Right kidney (tissue), 1 donor: ENCODE measurements at regions not wholly inside any gene's neighbourhood (a gene's known extent, or its start where the extent isn't known, plus 50 kb on each side); places are given as distances from the start of the nearest gene placed in this dataset.
"Not testable (repeated sequence)": the region's sequence is repeated elsewhere in the genome, so short reads cannot be mapped to it uniquely, and the experiment has no call there.

Source experiments
- DNase-seq: peaks from one replicate; pipeline ENCODE4 v3.0.0-alpha.2; 2016

- not testable (repeated sequence) for DNase-seq
Measured at GRCh38 chr2:91521944-91522343, 2830.5 kb downstream of the RPIA start.

- DNase-seq, result not testable (repeated sequence)
Measured at GRCh38 chr2:91522877-91523276, 2831.4 kb downstream of the RPIA start.

- DNase-seq, result not testable (repeated sequence)
Measured at GRCh38 chr2:91523751-91524150, 2832.3 kb downstream of the RPIA start.

GRCh38 chr2:91525587-91525986 is 2834.1 kb downstream of the RPIA start:
- DNase-seq, result not testable (repeated sequence)

- not testable (repeated sequence) for DNase-seq
Measured at GRCh38 chr2:91526083-91526482, 2834.6 kb downstream of the RPIA start.

GRCh38 chr2:91527056-91527455 is 2835.6 kb downstream of the RPIA start:
- DNase-seq, result not testable (repeated sequence)

- DNase-seq, result not testable (repeated sequence)
Measured at GRCh38 chr2:91527491-91528031, 2836.1 kb downstream of the RPIA start.

GRCh38 chr2:91528361-91528760 is 2836.9 kb downstream of the RPIA start:
- DNase-seq, result not testable (repeated sequence)

GRCh38 chr2:91536109-91536508 is 2844.6 kb downstream of the RPIA start:
- DNase-seq, result not testable (repeated sequence)

- DNase-seq, result not testable (repeated sequence)
Measured at GRCh38 chr2:91536549-91537263, 2845.2 kb downstream of the RPIA start.

GRCh38 chr2:91549316-91549715 is 2857.8 kb downstream of the RPIA start:
- DNase-seq, result not testable (repeated sequence)

GRCh38 chr2:91558234-91558633 is 2866.8 kb downstream of the RPIA start:
- not testable (repeated sequence) for DNase-seq

GRCh38 chr2:91559269-91559668 is 2867.8 kb downstream of the RPIA start:
- not testable (repeated sequence) for DNase-seq

- not testable (repeated sequence) for DNase-seq
Measured at GRCh38 chr2:91559886-91560614, 2868.6 kb downstream of the RPIA start.

- not testable (repeated sequence) for DNase-seq
Measured at GRCh38 chr2:91562184-91562583, 2870.7 kb downstream of the RPIA start.

GRCh38 chr2:91564700-91565099 is 2873.2 kb downstream of the RPIA start:
- DNase-seq, result not testable (repeated sequence)

- not testable (repeated sequence) for DNase-seq
Measured at GRCh38 chr2:91565689-91566430, 2874.4 kb downstream of the RPIA start.

- DNase-seq, result not testable (repeated sequence)
Measured at GRCh38 chr2:91566611-91567010, 2875.1 kb downstream of the RPIA start.

- not testable (repeated sequence) for DNase-seq
Measured at GRCh38 chr2:91567546-91568335, 2876.3 kb downstream of the RPIA start.

- DNase-seq, result not testable (repeated sequence)
Measured at GRCh38 chr2:91568391-91569338, 2877.2 kb downstream of the RPIA start.
